ENCODE measurements at regions not wholly inside any gene's neighbourhood (a gene's known extent, or its start where the extent isn't known, plus 50 kb on each side); places are given as distances from the start of the nearest gene placed in this dataset.

DNA sequence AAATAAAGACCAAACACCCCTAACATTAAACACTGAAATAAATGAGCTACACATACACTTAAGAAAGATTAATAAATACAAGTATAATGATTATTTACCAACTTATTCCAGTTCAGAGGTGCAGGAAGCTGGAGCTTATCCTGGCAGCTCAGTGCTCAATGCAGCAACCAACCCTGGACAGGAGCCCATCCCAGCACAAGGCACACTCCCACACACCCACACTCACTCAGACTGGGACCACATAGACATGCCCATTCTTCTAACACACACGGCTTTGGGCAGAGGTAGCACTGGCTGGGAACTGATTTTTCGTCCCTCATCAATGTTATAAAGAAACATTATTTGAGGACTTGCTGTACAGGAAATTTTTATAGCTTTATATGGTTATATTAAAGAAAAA is 797.4 kb downstream of the RPS29 start:
- Mint-ChIP-seq H3K9me3 (0 out of 5 replicates have a peak, but pooled peaks cover 0 to 3% of the 10 kb centered on the region in 2 experiments), H3K4me3 (no peak overlapping the region), H3K27ac (no peak overlapping the region), H3K27me3 (ENCODE audit: low read depth) (peaks cover 4% of the 10 kb centered on the region; the same call in 1 of the 2 replicates), H3K36me3 (ENCODE audit: insufficient read depth in 1 of 3, low read depth in 3 of 3) (peaks cover 0 to 9% (median 1%) of the 10 kb centered on the region in 3 experiments; a peak in 1 of 7 replicates), H3K4me1 (peaks cover 3% of the 10 kb centered on the region in 2 experiments)
- no peak overlapping the region for H2AFZ ChIP-seq (ENCODE audit: low read length)
- H3K23me2 ChIP-seq (ENCODE audit: insufficient read length, low read depth, low read length, poor library complexity, severe bottlenecking), result no peaks in the 10 kb centered on the region
- H2AK5ac ChIP-seq (ENCODE audit: insufficient read length, low read length), result no peak overlapping the region
- no peak for DNase-seq
- H3K4me1 ChIP-seq (ENCODE audit: insufficient read depth, low read length), result no peaks in the 10 kb centered on the region; the same call in 1 of the 2 replicates
- TF ChIP-seq, protein P1, sequence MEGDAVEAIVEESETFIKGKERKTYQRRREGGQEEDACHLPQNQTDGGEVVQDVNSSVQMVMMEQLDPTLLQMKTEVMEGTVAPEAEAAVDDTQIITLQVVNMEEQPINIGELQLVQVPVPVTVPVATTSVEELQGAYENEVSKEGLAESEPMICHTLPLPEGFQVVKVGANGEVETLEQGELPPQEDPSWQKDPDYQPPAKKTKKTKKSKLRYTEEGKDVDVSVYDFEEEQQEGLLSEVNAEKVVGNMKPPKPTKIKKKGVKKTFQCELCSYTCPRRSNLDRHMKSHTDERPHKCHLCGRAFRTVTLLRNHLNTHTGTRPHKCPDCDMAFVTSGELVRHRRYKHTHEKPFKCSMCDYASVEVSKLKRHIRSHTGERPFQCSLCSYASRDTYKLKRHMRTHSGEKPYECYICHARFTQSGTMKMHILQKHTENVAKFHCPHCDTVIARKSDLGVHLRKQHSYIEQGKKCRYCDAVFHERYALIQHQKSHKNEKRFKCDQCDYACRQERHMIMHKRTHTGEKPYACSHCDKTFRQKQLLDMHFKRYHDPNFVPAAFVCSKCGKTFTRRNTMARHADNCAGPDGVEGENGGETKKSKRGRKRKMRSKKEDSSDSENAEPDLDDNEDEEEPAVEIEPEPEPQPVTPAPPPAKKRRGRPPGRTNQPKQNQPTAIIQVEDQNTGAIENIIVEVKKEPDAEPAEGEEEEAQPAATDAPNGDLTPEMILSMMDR (conservative IDR thresholded peaks at IDR 0.05), result no peak
- H2BK15ac ChIP-seq (ENCODE audit: low read depth, low read length), result no peak overlapping the region
- no peak overlapping the region for H2BK5ac ChIP-seq (ENCODE audit: insufficient read length, low read length)
- no peak overlapping the region for H4K91ac ChIP-seq (ENCODE audit: insufficient read length, low read depth, low read length)
- no peaks in the 10 kb centered on the region for H3K79me1 ChIP-seq (ENCODE audit: insufficient read depth, low read depth, low read length, poor library complexity, severe bottlenecking)
- WGBS (ENCODE audit: extremely low coverage, insufficient read length, low lambda C conversion rate), result no CpG with 5 or more reads among the region's 2 CpGs
- H2BK120ac ChIP-seq (ENCODE audit: low read depth, low read length, poor library complexity, severe bottlenecking), result no peak overlapping the region
- H4K8ac ChIP-seq (replicated peaks; ENCODE audit: insufficient read length, low read depth, low read length), result no peak overlapping the region
- H3K9ac ChIP-seq (ENCODE audit: extremely low read depth, insufficient read length, low read length), result no peak overlapping the region
- H3K27ac ChIP-seq (ENCODE audit: insufficient read length, low read depth, low read length), result no peak overlapping the region
- H3K14ac ChIP-seq (ENCODE audit: insufficient read depth, low read length), result no peak overlapping the region
- no peaks in the 10 kb centered on the region for H3K9me3 ChIP-seq (ENCODE audit: control insufficient read depth, low read depth, low read length)
- no peak overlapping the region for H3K23ac ChIP-seq (ENCODE audit: insufficient read length, low read depth, low read length)
- no peaks in the 10 kb centered on the region for H3K27me3 ChIP-seq (ENCODE audit: insufficient read depth, low read length)
- no peaks in the 10 kb centered on the region for H3K79me2 ChIP-seq (ENCODE audit: insufficient read depth, low read length)
- H3T11ph ChIP-seq (ENCODE audit: low read length), result no peak overlapping the region
- H3K4me2 ChIP-seq (ENCODE audit: insufficient read depth, insufficient read length, low read length), result no peak overlapping the region
- no peak overlapping the region for H3K56ac ChIP-seq (ENCODE audit: insufficient read length, low read depth, low read length)
- H2BK20ac ChIP-seq (ENCODE audit: low read depth, low read length, poor library complexity, severe bottlenecking), result no peak overlapping the region
- H4K20me1 ChIP-seq (ENCODE audit: control insufficient read depth, insufficient read depth, insufficient read length), result no peaks in the 10 kb centered on the region
- H3K18ac ChIP-seq (ENCODE audit: insufficient read length, low read depth, low read length), result no peak overlapping the region
- H2BK12ac ChIP-seq (ENCODE audit: insufficient read length, low read depth, low read length), result no peak overlapping the region
- H3K4ac ChIP-seq (ENCODE audit: low read depth, low read length), result no peak overlapping the region
- no peak overlapping the region for H4K5ac ChIP-seq (ENCODE audit: insufficient read length, low read depth, low read length)

Data from H9 (cell line).